Keratinocyte (primary cell): ENCODE measurements at regions not wholly inside any gene's neighbourhood (a gene's known extent, or its start where the extent isn't known, plus 50 kb on each side); places are given as distances from the start of the nearest gene placed in this dataset.

Source experiments
- DNase-seq: peaks from one replicate; pipeline ENCODE4 v3.0.0-alpha.2; 2011; ENCODE audit warnings: low read depth, missing footprints, low spot score
- FAIRE-seq: peaks from 2 replicates; lab custom pipeline; 2011; peaks lifted over from hg19 to GRCh38; lab: Jason Lieb, UNC
- H2AFZ ChIP-seq: 2 replicates; pipeline ENCODE4 v1.6.0; 2012; ENCODE audit warnings: low read length, control low read depth, inconsistent platforms; ENCODE audit not compliant: control insufficient read depth
- H3K27ac ChIP-seq: 2 replicates; pipeline ENCODE4 v1.5.1; 2011; ENCODE audit warnings: low read length; ENCODE audit not compliant: control insufficient read depth, insufficient read depth
- H3K27me3 ChIP-seq: 3 replicates; pipeline ENCODE4 v1.6.0; 2011; ENCODE audit warnings: low read length; ENCODE audit not compliant: control insufficient read depth, insufficient read depth; ENCODE audit errors: extremely low read depth
- H3K36me3 ChIP-seq, 2 experiments: 2 replicates in 1 of 2; 3 replicates in 1 of 2; pipeline ENCODE4 v1.5.1; 2011; ENCODE audit warnings: low read length in 2 of 2, mild to moderate bottlenecking in 1 of 2; ENCODE audit not compliant: control insufficient read depth in 2 of 2, insufficient read depth in 2 of 2; ENCODE audit errors: extremely low read depth in 1 of 2
- H3K4me1 ChIP-seq: 3 replicates; pipeline ENCODE4 v1.5.1; 2011; ENCODE audit warnings: low read length; ENCODE audit not compliant: control insufficient read depth, insufficient read depth; ENCODE audit errors: extremely low read depth
- H3K4me2 ChIP-seq: 3 replicates; pipeline ENCODE4 v1.6.0; 2011; ENCODE audit warnings: low read depth, low read length; ENCODE audit not compliant: control insufficient read depth, insufficient read depth; ENCODE audit errors: extremely low read depth
- H3K4me3 ChIP-seq, 3 experiments: fragments of 200-600 bp in 1 of 3; sonication (generic) in 1 of 3; 2 replicates in 2 of 3; 3 replicates in 1 of 3; pipeline ENCODE4 v1.5.1; 2011 to 2016; ENCODE audit warnings: low read length in 3 of 3, mild to moderate bottlenecking in 3 of 3, control low read depth in 2 of 3, inconsistent platforms in 1 of 3, low read depth in 1 of 3, mixed read lengths in 1 of 3, mixed run types in 1 of 3, moderate library complexity in 1 of 3; ENCODE audit not compliant: control insufficient read depth in 2 of 3, insufficient read depth in 2 of 3; ENCODE audit errors: extremely low read depth in 1 of 3
- H3K79me2 ChIP-seq: 2 replicates; pipeline ENCODE4 v1.6.0; 2012; ENCODE audit warnings: low read length; ENCODE audit not compliant: control insufficient read depth, insufficient read depth
- H3K9ac ChIP-seq: 3 replicates; pipeline ENCODE4 v1.6.0; 2011; ENCODE audit warnings: low read length; ENCODE audit not compliant: control insufficient read depth, insufficient read depth; ENCODE audit errors: extremely low read depth
- H3K9me1 ChIP-seq: 3 replicates; pipeline ENCODE4 v1.6.0; 2011; ENCODE audit warnings: low read length; ENCODE audit not compliant: control insufficient read depth, insufficient read depth; ENCODE audit errors: extremely low read depth
- H3K9me3 ChIP-seq: 2 replicates; pipeline ENCODE4 v1.5.1; 2012; ENCODE audit warnings: low read depth, low read length; ENCODE audit not compliant: control insufficient read depth
- H4K20me1 ChIP-seq: 3 replicates; pipeline ENCODE4 v1.6.0; 2011; ENCODE audit warnings: low read length; ENCODE audit not compliant: control insufficient read depth, insufficient read depth; ENCODE audit errors: extremely low read depth
- CTCF ChIP-seq, 3 experiments: IDR thresholded peaks in 1 of 3; conservative IDR thresholded peaks in 1 of 3; optimal IDR thresholded peaks in 1 of 3; 2 replicates in 2 of 3; 3 replicates in 1 of 3; pipeline versions ENCODE3 to v1.5.1; 2011; ENCODE audit warnings: low read length in 3 of 3, mild to moderate bottlenecking in 3 of 3, moderate library complexity in 2 of 3, control low read depth in 1 of 3, inconsistent platforms in 1 of 3; ENCODE audit not compliant: insufficient read depth in 2 of 3; ENCODE audit errors: extremely low read depth in 1 of 3
- EZH2 ChIP-seq: IDR thresholded peaks from one replicate; pipeline ENCODE4 v1.6.1; 2012; ENCODE audit warnings: inconsistent platforms, mild to moderate bottlenecking, low read length, moderate library complexity
- dilution Hi-C: fragments of 300-500 bp; cut with MboI; formaldehyde crosslinking; loops from one replicate; pipeline ENCODE4 v1.7.0; 2020; ENCODE audit warnings: low sequenced_read_pairs; ENCODE audit not compliant: extremely low pct_ligation_motif_present

GRCh38 chr2:124983595-124983994, 958.5 kb downstream of the CNTNAP5 start:
- Histone ChIP-seq H3K4me3 (no peak overlapping the region), H3K27me3 (no peaks in the 10 kb centered on the region), H3K4me2 (no peak overlapping the region), H3K9ac (no peak overlapping the region), H2AFZ (no peak overlapping the region), H3K4me1 (no peaks in the 10 kb centered on the region), H4K20me1 (no peaks in the 10 kb centered on the region), H3K36me3 (no peaks in the 10 kb centered on the region), H3K9me3 (no peaks in the 10 kb centered on the region), H3K79me2 (no peaks in the 10 kb centered on the region), H3K27ac (no peak overlapping the region), H3K9me1 (no peaks in the 10 kb centered on the region)
- dilution Hi-C loops: no loop called here
- FAIRE-seq (no peak), DNase-seq (no peak)
- TF ChIP-seq CTCF (optimal IDR thresholded peaks at IDR 0.05 in 1 of 3, IDR thresholded peaks at IDR 0.05 in 1 of 3, conservative IDR thresholded peaks at IDR 0.05 in 1 of 3; ENCODE audit: extremely low read depth in 1 of 3, insufficient read depth in 2 of 3, low read length in 3 of 3) (no peak), EZH2 (no peak)

DNA sequence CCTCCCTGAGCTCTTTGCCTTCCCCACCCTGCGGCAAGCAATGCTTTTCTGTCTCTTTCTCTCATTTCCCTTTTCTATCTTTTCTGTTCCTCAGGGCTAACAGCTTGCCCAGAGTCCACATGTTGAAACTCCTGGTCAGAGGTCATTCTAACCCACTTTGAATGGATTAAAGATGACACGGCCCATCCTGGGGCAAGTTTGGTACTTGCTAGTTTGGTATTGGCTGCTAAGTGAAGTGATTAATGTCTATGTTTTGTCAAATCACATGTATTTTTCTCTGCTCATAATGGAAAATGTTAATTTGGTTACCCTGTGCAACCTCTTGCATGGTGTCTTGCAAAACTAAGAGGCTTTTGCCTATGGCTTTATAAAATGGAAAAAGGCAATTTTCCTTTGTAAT, 960.2 kb downstream of the CNTNAP5 start:
- dilution Hi-C loops: no loop called here
- H3K9me1 ChIP-seq: no peaks in the 10 kb centered on the region
- H3K9me3 ChIP-seq: no peaks in the 10 kb centered on the region
- no peaks in the 10 kb centered on the region for H3K36me3 ChIP-seq
- no peak for DNase-seq
- H3K4me2 ChIP-seq: no peak overlapping the region
- H4K20me1 ChIP-seq: no peaks in the 10 kb centered on the region
- H3K9ac ChIP-seq: no peak overlapping the region
- no peak overlapping the region for H3K27ac ChIP-seq
- TF ChIP-seq CTCF (optimal IDR thresholded peaks at IDR 0.05 in 1 of 3, IDR thresholded peaks at IDR 0.05 in 1 of 3, conservative IDR thresholded peaks at IDR 0.05 in 1 of 3; ENCODE audit: extremely low read depth in 1 of 3, insufficient read depth in 2 of 3, low read length in 3 of 3): no peak
- no peak for TF ChIP-seq EZH2
- H3K4me1 ChIP-seq: no peaks in the 10 kb centered on the region
- H3K4me3 ChIP-seq: no peak overlapping the region
- no peaks in the 10 kb centered on the region for H3K79me2 ChIP-seq
- H2AFZ ChIP-seq: no peak overlapping the region
- FAIRE-seq: no peak
- H3K27me3 ChIP-seq: no peaks in the 10 kb centered on the region
